SK-N-SH (cell line): ENCODE measurements at regions not wholly inside any gene's neighbourhood (a gene's known extent, or its start where the extent isn't known, plus 50 kb on each side); places are given as distances from the start of the nearest gene placed in this dataset.
"Not testable (repeated sequence)": the region's sequence is repeated elsewhere in the genome, so short reads cannot be mapped to it uniquely, and the experiment has no call there.

Experiments
- CTCF ChIP-seq: fragments of 200-600 bp; sonication (generic); IDR thresholded peaks from 2 replicates; pipeline ENCODE4 v1.6.1; 2017; ENCODE audit warnings: antibody characterized with exemption, mild to moderate bottlenecking, moderate library complexity
- FOXM1 ChIP-seq: IDR thresholded peaks from 2 replicates; pipeline ENCODE4 v1.4.0; 2012; ENCODE audit warnings: low read depth, mild to moderate bottlenecking
- MEF2A ChIP-seq: IDR thresholded peaks from 2 replicates; pipeline ENCODE4 v1.4.0; 2012; ENCODE audit warnings: low read depth, borderline replicate concordance
- MXI1 ChIP-seq: IDR thresholded peaks from 2 replicates; pipeline ENCODE4 v1.6.1; 2012; ENCODE audit warnings: mild to moderate bottlenecking, low read depth, low read length, improper control_type of control experiment
- NFIC ChIP-seq: IDR thresholded peaks from 2 replicates; pipeline ENCODE4 v1.4.0; 2012; ENCODE audit warnings: borderline replicate concordance
- NRF1 ChIP-seq: IDR thresholded peaks from 2 replicates; pipeline ENCODE4 v1.6.1; 2012; ENCODE audit warnings: low read depth, mild to moderate bottlenecking, low read length
- RAD21 ChIP-seq: IDR thresholded peaks from 2 replicates; pipeline ENCODE4 v1.6.1; 2012; ENCODE audit warnings: mild to moderate bottlenecking, low read length
- SIN3A ChIP-seq: IDR thresholded peaks from 2 replicates; pipeline ENCODE4 v1.6.1; 2012; ENCODE audit warnings: low read depth, mild to moderate bottlenecking, low read length, moderate library complexity, borderline replicate concordance
- SMC3 ChIP-seq: IDR thresholded peaks from 2 replicates; pipeline ENCODE4 v1.6.1; 2012; ENCODE audit warnings: low read depth, low read length, improper control_type of control experiment
- USF1 ChIP-seq: IDR thresholded peaks from 2 replicates; pipeline ENCODE4 v1.4.0; 2012; ENCODE audit warnings: low read depth, borderline replicate concordance

GRCh38 chr4:9702696-9703095 is 78.7 kb upstream of the DRD5 start:
- TF ChIP-seq SIN3A, RAD21, NFIC, USF1, SMC3, MXI1, NRF1, MEF2A, CTCF, FOXM1: not testable (repeated sequence)
